GM23338 (cell line): ENCODE measurements at regions not wholly inside any gene's neighbourhood (a gene's known extent, or its start where the extent isn't known, plus 50 kb on each side); places are given as distances from the start of the nearest gene placed in this dataset.

Source experiments
- ATAC-seq: fragments of 200-7000 bp; cut with Tn5 transposase; 3 replicates; pipeline ENCODE4 v1.9.1; 2020
- DNase-seq: peaks from one replicate; pipeline ENCODE4 v3.0.0-alpha.2; 2015; ENCODE audit warnings: low spot score
- H2AFZ ChIP-seq: fragments of 200-600 bp; sonication (generic); 2 replicates; pipeline ENCODE4 v1.8.0; 2016; ENCODE audit warnings: antibody characterized with exemption, mild to moderate bottlenecking, moderate library complexity
- H3F3A ChIP-seq: fragments of 200-600 bp; sonication (generic); replicated peaks from 2 replicates; pipeline ENCODE4 v1.8.0; 2017; ENCODE audit warnings: antibody characterized with exemption, mixed run types, low read depth
- H3K27ac ChIP-seq: fragments of 200-600 bp; sonication (generic); 2 replicates; pipeline ENCODE4 v1.6.1; 2016; ENCODE audit warnings: low read depth
- H3K27me3 ChIP-seq: fragments of 200-600 bp; sonication (generic); 2 replicates; pipeline ENCODE4 v1.8.0; 2016; ENCODE audit warnings: mild to moderate bottlenecking, mixed run types, moderate library complexity; ENCODE audit not compliant: insufficient read depth
- H3K36me3 ChIP-seq: fragments of 200-600 bp; sonication (generic); 2 replicates; pipeline ENCODE4 v1.8.0; 2016; ENCODE audit warnings: mild to moderate bottlenecking; ENCODE audit not compliant: insufficient read depth
- H3K4me1 ChIP-seq: fragments of 200-600 bp; sonication (generic); 2 replicates; pipeline ENCODE4 v1.8.0; 2016; ENCODE audit warnings: mild to moderate bottlenecking, moderate library complexity; ENCODE audit not compliant: insufficient read depth
- H3K4me2 ChIP-seq: fragments of 200-600 bp; sonication (generic); 2 replicates; pipeline ENCODE4 v1.7.1; 2017; ENCODE audit warnings: mixed run types
- H3K4me3 ChIP-seq: fragments of 200-600 bp; sonication (generic); 2 replicates; pipeline ENCODE4 v1.6.1; 2016; ENCODE audit warnings: mixed run types
- H3K79me2 ChIP-seq: fragments of 200-600 bp; sonication (generic); replicated peaks from 2 replicates; pipeline ENCODE4 v1.8.0; 2017; ENCODE audit warnings: mild to moderate bottlenecking; ENCODE audit not compliant: insufficient read depth
- H3K9me2 ChIP-seq: fragments of 200-600 bp; sonication (generic); 2 replicates; pipeline ENCODE4 v1.8.0; 2017; ENCODE audit not compliant: insufficient read depth
- H4K20me1 ChIP-seq: fragments of 200-600 bp; sonication (generic); replicated peaks from 2 replicates; pipeline ENCODE4 v1.8.0; 2017; ENCODE audit warnings: mild to moderate bottlenecking; ENCODE audit not compliant: insufficient read depth
- H3K27ac Mint-ChIP-seq: 2 replicates; pipeline ENCODE4 v1.8.0; 2020; ENCODE audit warnings: inconsistent platforms, mild to moderate bottlenecking, moderate library complexity, mixed read lengths
- H3K27me3 Mint-ChIP-seq: 3 replicates; pipeline ENCODE4 v1.8.0; 2022; ENCODE audit warnings: low read depth, mild to moderate bottlenecking, moderate library complexity, mixed read lengths, inconsistent platforms; ENCODE audit not compliant: insufficient read depth, poor library complexity
- H3K36me3 Mint-ChIP-seq: 3 replicates; pipeline ENCODE4 v1.8.0; 2021; ENCODE audit warnings: low read depth, mild to moderate bottlenecking, inconsistent platforms, moderate library complexity, mixed read lengths
- H3K4me1 Mint-ChIP-seq: 3 replicates; pipeline ENCODE4 v1.8.0; 2020; ENCODE audit warnings: mild to moderate bottlenecking, inconsistent platforms, mixed read lengths
- H3K4me3 Mint-ChIP-seq: 3 replicates; pipeline ENCODE4 v1.8.0; 2021; ENCODE audit warnings: moderate library complexity, mild to moderate bottlenecking, inconsistent platforms, mixed read lengths
- H3K9me3 Mint-ChIP-seq: 3 replicates; pipeline ENCODE4 v1.8.0; 2020; ENCODE audit warnings: moderate library complexity, mild to moderate bottlenecking, inconsistent platforms, mixed read lengths
- CREB1 ChIP-seq: fragments of 250-450 bp; sonication (Bioruptor Pico); IDR thresholded peaks from 2 replicates; pipeline ENCODE4 v1.5.0; 2020; ENCODE audit warnings: low read depth, mild to moderate bottlenecking, moderate library complexity
- CTCF ChIP-seq, 2 experiments: fragments of 200-600 bp in 1 of 2; sonication (generic) in 1 of 2; conservative IDR thresholded peaks; 2 replicates each; pipeline versions ENCODE4 v1.5.1 to v1.6.1; 2016 to 2017; ENCODE audit warnings: antibody characterized with exemption in 2 of 2, low read depth in 2 of 2, mild to moderate bottlenecking in 2 of 2, moderate library complexity in 1 of 2
- EZH2 ChIP-seq: fragments of 200-600 bp; sonication (generic); IDR thresholded peaks from one replicate; pipeline ENCODE4 v1.8.0; 2017; ENCODE audit warnings: antibody characterized with exemption, mild to moderate bottlenecking, low read depth; ENCODE audit not compliant: unreplicated experiment
- EZH2phosphoT487 ChIP-seq: fragments of 200-600 bp; sonication (generic); IDR thresholded peaks from one replicate; pipeline ENCODE4 v1.8.1; 2018; ENCODE audit warnings: antibody characterized with exemption; ENCODE audit not compliant: unreplicated experiment
- JUNB ChIP-seq: IDR thresholded peaks from one replicate; pipeline ENCODE4 v1.6.1; 2016; ENCODE audit warnings: antibody characterized with exemption; ENCODE audit not compliant: unreplicated experiment
- NANOG ChIP-seq: IDR thresholded peaks from 2 replicates; pipeline ENCODE4 v1.6.1; 2016; ENCODE audit warnings: antibody characterized with exemption, borderline replicate concordance
- REST ChIP-seq: IDR thresholded peaks from one replicate; pipeline ENCODE4 v1.6.1; 2018; ENCODE audit warnings: antibody characterized with exemption; ENCODE audit not compliant: unreplicated experiment
- STAT1 ChIP-seq: IDR thresholded peaks from one replicate; pipeline ENCODE4 v1.6.1; 2016; ENCODE audit warnings: antibody characterized with exemption; ENCODE audit not compliant: unreplicated experiment
- ZNF114 ChIP-seq: fragments of 250-450 bp; sonication (Bioruptor Pico); IDR thresholded peaks from 2 replicates; pipeline ENCODE4 v1.5.0; 2020; ENCODE audit warnings: mild to moderate bottlenecking, moderate library complexity
- ZNF331 ChIP-seq: fragments of 250-450 bp; sonication (Bioruptor Pico); IDR thresholded peaks from 2 replicates; pipeline ENCODE4 v1.5.0; 2020; ENCODE audit warnings: low read depth, mild to moderate bottlenecking, moderate library complexity
- TF ChIP-seq, protein P1 (sequence below): IDR thresholded peaks from 2 replicates; pipeline ENCODE4 v1.6.1; 2016; ENCODE audit warnings: antibody characterized with exemption

DNA sequence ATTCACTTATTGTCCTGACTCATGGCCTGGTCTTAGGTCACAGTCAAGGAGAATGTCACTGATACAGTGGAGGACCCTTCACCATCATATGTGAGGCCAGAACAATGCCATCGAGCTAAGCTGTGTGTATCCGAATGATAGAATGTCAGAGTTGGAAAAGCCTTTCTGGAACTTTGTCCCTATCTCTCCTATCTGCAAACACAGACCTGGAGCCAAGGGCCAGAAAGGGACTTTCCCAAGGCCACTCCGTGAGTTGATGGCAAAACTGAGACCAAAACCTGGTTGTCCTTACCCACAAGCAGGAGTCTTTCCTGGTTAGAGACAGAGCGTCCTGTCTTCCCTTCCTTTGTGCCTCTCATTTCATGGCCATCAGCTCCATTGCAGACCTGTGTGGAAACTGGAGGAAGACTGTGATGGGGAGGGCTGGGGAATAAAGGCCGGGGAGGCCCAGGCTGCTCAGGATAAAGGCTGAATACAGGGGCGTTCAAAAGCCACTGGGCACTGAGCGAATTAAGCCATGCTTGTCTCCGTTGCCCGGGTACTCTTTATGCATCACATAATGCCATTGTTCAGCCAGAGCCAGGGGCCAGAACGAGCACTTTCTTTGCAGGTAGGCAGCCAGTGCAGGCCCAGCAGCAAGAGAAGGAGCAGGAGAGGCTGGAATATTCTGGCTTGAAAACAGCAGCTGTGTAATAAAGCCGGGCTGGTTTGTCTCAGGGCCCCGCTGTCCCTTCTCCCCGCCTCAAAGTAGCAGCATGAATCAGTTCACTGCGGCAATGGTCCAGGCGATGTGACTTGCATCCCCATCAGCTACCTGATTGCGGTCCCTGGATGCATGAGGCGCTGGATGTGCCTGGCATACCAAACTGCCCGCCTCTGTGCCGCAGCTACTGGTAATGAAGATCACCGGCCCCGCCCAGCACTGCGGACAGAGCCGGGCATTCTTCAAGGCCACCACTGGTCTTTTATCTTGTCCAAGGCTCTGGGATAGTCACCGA lies 143.0 kb downstream of the RPS24 start:
- Mint-ChIP-seq H3K27ac (no peak overlapping the region), H3K4me3 (no peak overlapping the region), H3K27me3 (peaks cover 9% of the 10 kb centered on the region), H3K4me1 (peaks cover 48% of the 10 kb centered on the region), H3K36me3 (no peaks in the 10 kb centered on the region; the same call in 2 of the 3 replicates), H3K9me3 (no peaks in the 10 kb centered on the region)
- DNase-seq (no peak), ATAC-seq (no peak)
- Histone ChIP-seq H3K36me3 (no peaks in the 10 kb centered on the region), H3K4me1 (peaks cover 18% of the 10 kb centered on the region; the same call in 1 of the 2 replicates), H3K27ac (no peak overlapping the region), H3K4me3 (no peak overlapping the region), H3K4me2 (no peak overlapping the region), H2AFZ (peak overlapping the region; percentile 66), H3K79me2 (no peaks in the 10 kb centered on the region), H4K20me1 (no peaks in the 10 kb centered on the region), H3F3A (no peaks in the 10 kb centered on the region), H3K9me2 (0 out of 2 replicates have a peak, but pooled peaks cover 2% of the 10 kb centered on the region), H3K27me3 (no peaks in the 10 kb centered on the region)
- TF ChIP-seq JUNB (no peak), CTCF (conservative IDR thresholded peaks at IDR 0.05; ENCODE audit: low read depth in 2 of 2) (no peak), CREB1 (CRISPR knock-in tag) (no peak), NANOG (no peak), STAT1 (no peak), EZH2 (no peak), ZNF114 (no peak), EZH2phosphoT487 (no peak)
- TF ChIP-seq, protein P1, sequence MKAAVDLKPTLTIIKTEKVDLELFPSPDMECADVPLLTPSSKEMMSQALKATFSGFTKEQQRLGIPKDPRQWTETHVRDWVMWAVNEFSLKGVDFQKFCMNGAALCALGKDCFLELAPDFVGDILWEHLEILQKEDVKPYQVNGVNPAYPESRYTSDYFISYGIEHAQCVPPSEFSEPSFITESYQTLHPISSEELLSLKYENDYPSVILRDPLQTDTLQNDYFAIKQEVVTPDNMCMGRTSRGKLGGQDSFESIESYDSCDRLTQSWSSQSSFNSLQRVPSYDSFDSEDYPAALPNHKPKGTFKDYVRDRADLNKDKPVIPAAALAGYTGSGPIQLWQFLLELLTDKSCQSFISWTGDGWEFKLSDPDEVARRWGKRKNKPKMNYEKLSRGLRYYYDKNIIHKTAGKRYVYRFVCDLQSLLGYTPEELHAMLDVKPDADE: no peak

- H3K4me3 Mint-ChIP-seq: no peak overlapping the region
- TF ChIP-seq STAT1 (no peak), JUNB (no peak), EZH2phosphoT487 (no peak), CREB1 (CRISPR knock-in tag) (no peak), NANOG (no peak), REST (no peak), ZNF114 (no peak), ZNF331 (CRISPR knock-in tag) (no peak)
Measured at GRCh38 chr10:78177491-78178185, 144.0 kb downstream of the RPS24 start.

More at GRCh38 chr10:78177491-78178185, 144.0 kb downstream of the RPS24 start:
- Histone ChIP-seq H3K27me3 (no peaks in the 10 kb centered on the region), H3K9me2 (0 out of 2 replicates have a peak, but pooled peaks cover 2% of the 10 kb centered on the region), H2AFZ (peak overlapping the region; percentile 78), H3K4me3 (no peak overlapping the region), H3K4me1 (peaks cover 11% of the 10 kb centered on the region; the same call in 1 of the 2 replicates), H3K36me3 (no peaks in the 10 kb centered on the region), H3F3A (no peaks in the 10 kb centered on the region), H3K79me2 (no peaks in the 10 kb centered on the region), H3K4me2 (no peak overlapping the region), H4K20me1 (no peaks in the 10 kb centered on the region), H3K27ac (no peak overlapping the region)
- Mint-ChIP-seq H3K27ac (no peak overlapping the region), H3K36me3 (no peaks in the 10 kb centered on the region; the same call in 2 of the 3 replicates), H3K9me3 (no peaks in the 10 kb centered on the region), H3K27me3 (peaks cover 9% of the 10 kb centered on the region), H3K4me1 (peaks cover 38% of the 10 kb centered on the region)
- no peak for DNase-seq
- ATAC-seq: peak; percentile 13; the same call in 2 of the 3 replicates
